HCT116 (cell line): ENCODE measurements at regions not wholly inside any gene's neighbourhood (a gene's known extent, or its start where the extent isn't known, plus 50 kb on each side); places are given as distances from the start of the nearest gene placed in this dataset.

Experiments used
- ATAC-seq: fragments of 200-7000 bp; cut with Tn5 transposase; 2 replicates; pipeline ENCODE4 v1.9.1; 2020; ENCODE audit warnings: mild to moderate bottlenecking, moderate library complexity
- BruUV-seq: library from RNA; stranded (reverse); fragments of 400-500 nt; replicated peaks from 2 replicates; lab custom pipeline; 2021; lab: Mats Ljungman, UMichigan
- CTCF ChIA-PET: fragments of 300-600 bp; sonication (Branson Sonifier 250); formaldehyde crosslinking; loops from one replicate; lab custom pipeline; 2021; ENCODE audit warnings: antibody characterized with exemption; lab: Charles Lee
- POLR2A ChIA-PET: fragments of 300-600, 350-600 bp; sonication (Branson Sonifier 250); formaldehyde crosslinking; loops from one replicate; lab custom pipeline; 2021; ENCODE audit warnings: antibody characterized with exemption; lab: Charles Lee
- RAD21 ChIA-PET, 2 experiments: fragments of 300-600 bp; sonication (Branson Sonifier 250); formaldehyde crosslinking; loops; one replicate each; lab custom pipeline; 2023; ENCODE audit warnings: low total read pairs in 2 of 2; ENCODE audit not compliant: uncharacterized antibody in 2 of 2, unreplicated experiment in 2 of 2, low non-redundant PET in 1 of 2; lab: Charles Lee
- DNase-seq: peaks from one replicate; pipeline ENCODE4 v3.0.0-alpha.2; 2010; ENCODE audit warnings: low read depth, low spot score
- H2AFZ ChIP-seq: fragments of 200-600 bp; shearing (Covaris generic), sonication (generic); 2 replicates; pipeline ENCODE4 v1.6.1; 2017; ENCODE audit warnings: low read depth, mixed run types, mixed read lengths, antibody characterized with exemption, low read length; ENCODE audit not compliant: poor library complexity, severe bottlenecking
- H3K27ac ChIP-seq: 2 replicates; pipeline ENCODE4 v1.5.1; 2012; ENCODE audit warnings: low read depth, low read length
- H3K27me3 ChIP-seq: fragments of 200-600 bp; sonication (generic); 2 replicates; pipeline ENCODE4 v1.6.1; 2016; ENCODE audit warnings: mixed run types, low read length, mixed read lengths; ENCODE audit not compliant: insufficient read depth
- H3K36me3 ChIP-seq, 2 experiments: fragments of 200-500 bp in 1 of 2; fragments of 200-600 bp in 1 of 2; sonication (Bioruptor generic) in 1 of 2; sonication (generic) in 1 of 2; 2 replicates each; pipeline versions ENCODE4 v1.5.1 to v1.6.1; 2014 to 2016; ENCODE audit warnings: low read length in 2 of 2, inconsistent platforms in 1 of 2, mixed read lengths in 1 of 2, mixed run types in 1 of 2; ENCODE audit not compliant: insufficient read depth in 2 of 2, control insufficient read depth in 1 of 2
- H3K4me1 ChIP-seq, 2 experiments: fragments of 200-600 bp in 1 of 2; sonication (generic) in 1 of 2; 2 replicates each; pipeline versions ENCODE4 v1.5.1 to v1.6.1; 2012 to 2017; ENCODE audit warnings: low read length in 2 of 2, inconsistent platforms in 1 of 2, mild to moderate bottlenecking in 1 of 2, mixed read lengths in 1 of 2, mixed run types in 1 of 2, moderate library complexity in 1 of 2; ENCODE audit not compliant: insufficient read depth in 2 of 2, control insufficient read depth in 1 of 2
- H3K4me2 ChIP-seq: fragments of 200-600 bp; sonication (generic); 2 replicates; pipeline ENCODE4 v1.6.1; 2017; ENCODE audit warnings: mixed run types, low read length, mixed read lengths
- H3K4me3 ChIP-seq, 2 experiments: fragments of 200-600 bp in 1 of 2; sonication (generic) in 1 of 2; replicated peaks in 1 of 2; 2 replicates each; pipeline ENCODE4 v1.5.1; 2011 to 2016; ENCODE audit warnings: low read length in 2 of 2, control low read depth in 1 of 2, low read depth in 1 of 2, mild to moderate bottlenecking in 1 of 2, mixed read lengths in 1 of 2, mixed run types in 1 of 2
- H3K79me2 ChIP-seq: fragments of 200-600 bp; sonication (generic); 2 replicates; pipeline ENCODE4 v1.6.1; 2017; ENCODE audit warnings: mild to moderate bottlenecking, mixed run types, low read length, moderate library complexity, mixed read lengths; ENCODE audit not compliant: insufficient read depth
- H3K9ac ChIP-seq: fragments of 200-600 bp; sonication (generic); 2 replicates; pipeline ENCODE4 v1.6.1; 2016; ENCODE audit warnings: low read length, mixed read lengths
- H3K9me2 ChIP-seq: fragments of 200-600 bp; sonication (generic), shearing (Covaris generic); 2 replicates; pipeline ENCODE4 v1.6.1; 2017; ENCODE audit warnings: mixed run types, mild to moderate bottlenecking, moderate library complexity; ENCODE audit not compliant: insufficient read depth
- H3K9me3 ChIP-seq, 2 experiments: fragments of 200-500 bp in 1 of 2; fragments of 200-600 bp in 1 of 2; sonication (Bioruptor generic) in 1 of 2; sonication (generic) in 1 of 2; 2 replicates each; pipeline ENCODE4 v1.6.1; 2014 to 2017; ENCODE audit warnings: low read length in 2 of 2, mixed read lengths in 2 of 2, inconsistent platforms in 1 of 2, low read depth in 1 of 2, mild to moderate bottlenecking in 1 of 2, mixed run types in 1 of 2, moderate library complexity in 1 of 2; ENCODE audit not compliant: control insufficient read depth in 1 of 2, insufficient read depth in 1 of 2
- H4K20me1 ChIP-seq: fragments of 200-600 bp; sonication (generic), shearing (Covaris generic); 2 replicates; pipeline ENCODE4 v1.6.1; 2017; ENCODE audit warnings: mixed run types, mild to moderate bottlenecking, moderate library complexity; ENCODE audit not compliant: insufficient read depth
- ATF3 ChIP-seq: IDR thresholded peaks from 2 replicates; pipeline ENCODE4 v1.6.1; 2012
- CBX3 ChIP-seq: IDR thresholded peaks from 2 replicates; pipeline ENCODE4 v1.6.1; 2012; ENCODE audit warnings: low read depth
- ELF1 ChIP-seq: IDR thresholded peaks from 2 replicates; pipeline ENCODE4 v1.6.1; 2012; ENCODE audit warnings: low read depth, borderline replicate concordance
- FOSL1 ChIP-seq: IDR thresholded peaks from 2 replicates; pipeline ENCODE4 v1.6.1; 2012; ENCODE audit warnings: low read depth
- JUND ChIP-seq: IDR thresholded peaks from 2 replicates; pipeline ENCODE4 v1.6.1; 2012
- POLR2AphosphoS5 ChIP-seq: IDR thresholded peaks from 2 replicates; pipeline ENCODE4 v1.6.1; 2011; ENCODE audit warnings: mild to moderate bottlenecking, low read depth, low read length, moderate library complexity
- RAD21 ChIP-seq: IDR thresholded peaks from 2 replicates; pipeline ENCODE4 v1.6.1; 2012; ENCODE audit warnings: low read depth, mild to moderate bottlenecking
- SIN3A ChIP-seq: IDR thresholded peaks from 2 replicates; pipeline ENCODE4 v1.6.1; 2012; ENCODE audit warnings: low read depth
- SRF ChIP-seq: IDR thresholded peaks from 2 replicates; pipeline ENCODE4 v1.6.1; 2012; ENCODE audit warnings: low read depth
- intact Hi-C: fragments of 100-400 bp; cut with micrococcal nuclease; formaldehyde crosslinking; loops from 2 replicates; pipeline ENCODE4 v1.10.0; 2022
- TF ChIP-seq, protein P1 (sequence below): IDR thresholded peaks from 2 replicates; pipeline ENCODE4 v1.6.1; 2012; ENCODE audit warnings: low read depth

GRCh38 chr1:185404907-185405568, 88.0 kb upstream of the IVNS1ABP start:
- Histone ChIP-seq H4K20me1 (no peaks in the 10 kb centered on the region), H3K4me1 (no peaks in the 10 kb centered on the region), H3K36me3 (no peaks in the 10 kb centered on the region), H3K79me2 (no peaks in the 10 kb centered on the region)
- intact Hi-C loops, result no loop called here
- no peak for ATAC-seq
- TF ChIP-seq SIN3A (no peak), ELF1 (no peak), RAD21 (no peak), FOSL1 (no peak), JUND (no peak)
- TF ChIP-seq, protein P1, sequence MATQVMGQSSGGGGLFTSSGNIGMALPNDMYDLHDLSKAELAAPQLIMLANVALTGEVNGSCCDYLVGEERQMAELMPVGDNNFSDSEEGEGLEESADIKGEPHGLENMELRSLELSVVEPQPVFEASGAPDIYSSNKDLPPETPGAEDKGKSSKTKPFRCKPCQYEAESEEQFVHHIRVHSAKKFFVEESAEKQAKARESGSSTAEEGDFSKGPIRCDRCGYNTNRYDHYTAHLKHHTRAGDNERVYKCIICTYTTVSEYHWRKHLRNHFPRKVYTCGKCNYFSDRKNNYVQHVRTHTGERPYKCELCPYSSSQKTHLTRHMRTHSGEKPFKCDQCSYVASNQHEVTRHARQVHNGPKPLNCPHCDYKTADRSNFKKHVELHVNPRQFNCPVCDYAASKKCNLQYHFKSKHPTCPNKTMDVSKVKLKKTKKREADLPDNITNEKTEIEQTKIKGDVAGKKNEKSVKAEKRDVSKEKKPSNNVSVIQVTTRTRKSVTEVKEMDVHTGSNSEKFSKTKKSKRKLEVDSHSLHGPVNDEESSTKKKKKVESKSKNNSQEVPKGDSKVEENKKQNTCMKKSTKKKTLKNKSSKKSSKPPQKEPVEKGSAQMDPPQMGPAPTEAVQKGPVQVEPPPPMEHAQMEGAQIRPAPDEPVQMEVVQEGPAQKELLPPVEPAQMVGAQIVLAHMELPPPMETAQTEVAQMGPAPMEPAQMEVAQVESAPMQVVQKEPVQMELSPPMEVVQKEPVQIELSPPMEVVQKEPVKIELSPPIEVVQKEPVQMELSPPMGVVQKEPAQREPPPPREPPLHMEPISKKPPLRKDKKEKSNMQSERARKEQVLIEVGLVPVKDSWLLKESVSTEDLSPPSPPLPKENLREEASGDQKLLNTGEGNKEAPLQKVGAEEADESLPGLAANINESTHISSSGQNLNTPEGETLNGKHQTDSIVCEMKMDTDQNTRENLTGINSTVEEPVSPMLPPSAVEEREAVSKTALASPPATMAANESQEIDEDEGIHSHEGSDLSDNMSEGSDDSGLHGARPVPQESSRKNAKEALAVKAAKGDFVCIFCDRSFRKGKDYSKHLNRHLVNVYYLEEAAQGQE, result no peak
- TF ChIP-seq, all 23 proteins: peak for 0
- H3K27ac ChIP-seq, result no peak overlapping the region
- no peaks in the 10 kb centered on the region for H3K9me3 ChIP-seq
- no peak overlapping the region for H3K4me3 ChIP-seq
- H3K4me2 ChIP-seq, result no peak overlapping the region
- RAD21 ChIA-PET, result no interaction called here
- no peak overlapping the region for H2AFZ ChIP-seq
- DNase-seq, result no peak
- CTCF ChIA-PET, result no interaction called here
- peaks cover 3% of the 10 kb centered on the region; the same call in 1 of the 2 replicates for H3K9me2 ChIP-seq
- H3K9ac ChIP-seq, result no peak overlapping the region
- no peaks in the 10 kb centered on the region for H3K27me3 ChIP-seq
- POLR2A ChIA-PET, result no interaction called here
- no TSS peak for BruUV-seq

DNA sequence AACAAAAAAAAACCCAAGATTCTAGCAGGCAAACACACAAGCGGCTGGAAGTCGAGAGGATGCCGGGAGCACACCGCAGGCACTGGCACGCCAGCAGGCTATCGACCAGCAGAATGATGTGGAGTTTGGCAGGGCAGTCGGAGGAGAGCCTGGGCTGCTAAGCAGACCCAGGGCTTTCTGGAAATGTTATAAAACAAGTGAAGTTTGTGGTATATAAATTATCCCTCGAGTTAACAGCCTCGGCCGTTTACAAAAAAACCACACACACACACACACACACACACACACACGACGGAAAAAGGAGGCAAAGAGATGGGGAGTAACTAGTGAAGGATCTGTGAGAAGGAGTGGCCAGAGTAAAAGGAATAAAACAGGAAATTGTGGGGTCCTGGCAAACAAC, 87.2 kb upstream of the IVNS1ABP start:
- CTCF ChIA-PET, result no interaction called here
- BruUV-seq, result no TSS peak
- RAD21 ChIA-PET, result no interaction called here

More for the DNA sequence above, 87.2 kb upstream of the IVNS1ABP start:
- no peak overlapping the region for H3K4me3 ChIP-seq
- H3K27ac ChIP-seq, result no peak overlapping the region
- H3K9ac ChIP-seq, result no peak overlapping the region
- no peaks in the 10 kb centered on the region for H3K4me1 ChIP-seq
- TF ChIP-seq SRF (no peak), CBX3 (no peak), POLR2AphosphoS5 (no peak), ATF3 (no peak), SIN3A (no peak), JUND (no peak)
- TF ChIP-seq, protein P1, result no peak
- DNase-seq, result no peak
- H3K9me3 ChIP-seq, result no peaks in the 10 kb centered on the region
- peaks cover 3% of the 10 kb centered on the region; the same call in 1 of the 2 replicates for H3K9me2 ChIP-seq
- POLR2A ChIA-PET, result no interaction called here
- no peaks in the 10 kb centered on the region for H3K27me3 ChIP-seq
- no peaks in the 10 kb centered on the region for H3K79me2 ChIP-seq
- no peak overlapping the region for H2AFZ ChIP-seq
- H3K36me3 ChIP-seq, result no peaks in the 10 kb centered on the region
- ATAC-seq, result no peak
- H3K4me2 ChIP-seq, result no peak overlapping the region
- H4K20me1 ChIP-seq, result no peaks in the 10 kb centered on the region
- intact Hi-C loops, result no loop called here
